ENCODE measurements at regions not wholly inside any gene's neighbourhood (a gene's known extent, or its start where the extent isn't known, plus 50 kb on each side); places are given as distances from the start of the nearest gene placed in this dataset.

DNA sequence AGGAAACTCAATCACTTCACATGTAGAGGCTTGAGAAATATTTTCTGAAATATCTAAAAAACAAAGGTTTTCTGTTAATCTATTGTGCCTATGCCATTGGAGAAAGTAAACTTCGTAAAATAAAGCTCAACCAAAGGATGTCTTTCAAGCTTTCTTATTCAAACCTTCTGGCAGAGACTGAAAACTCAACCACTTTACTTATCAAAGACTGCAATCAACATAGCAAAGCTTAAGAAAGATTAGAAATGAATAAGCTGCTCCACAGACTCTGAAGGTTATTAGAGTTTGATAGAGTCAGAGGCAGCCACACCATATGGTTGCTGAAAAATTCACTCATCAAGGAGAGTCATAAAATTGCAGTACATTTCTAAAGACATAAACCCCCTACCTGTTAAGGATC is 245.8 kb upstream of the MEOX2 start:
- TF ChIP-seq, protein P1, sequence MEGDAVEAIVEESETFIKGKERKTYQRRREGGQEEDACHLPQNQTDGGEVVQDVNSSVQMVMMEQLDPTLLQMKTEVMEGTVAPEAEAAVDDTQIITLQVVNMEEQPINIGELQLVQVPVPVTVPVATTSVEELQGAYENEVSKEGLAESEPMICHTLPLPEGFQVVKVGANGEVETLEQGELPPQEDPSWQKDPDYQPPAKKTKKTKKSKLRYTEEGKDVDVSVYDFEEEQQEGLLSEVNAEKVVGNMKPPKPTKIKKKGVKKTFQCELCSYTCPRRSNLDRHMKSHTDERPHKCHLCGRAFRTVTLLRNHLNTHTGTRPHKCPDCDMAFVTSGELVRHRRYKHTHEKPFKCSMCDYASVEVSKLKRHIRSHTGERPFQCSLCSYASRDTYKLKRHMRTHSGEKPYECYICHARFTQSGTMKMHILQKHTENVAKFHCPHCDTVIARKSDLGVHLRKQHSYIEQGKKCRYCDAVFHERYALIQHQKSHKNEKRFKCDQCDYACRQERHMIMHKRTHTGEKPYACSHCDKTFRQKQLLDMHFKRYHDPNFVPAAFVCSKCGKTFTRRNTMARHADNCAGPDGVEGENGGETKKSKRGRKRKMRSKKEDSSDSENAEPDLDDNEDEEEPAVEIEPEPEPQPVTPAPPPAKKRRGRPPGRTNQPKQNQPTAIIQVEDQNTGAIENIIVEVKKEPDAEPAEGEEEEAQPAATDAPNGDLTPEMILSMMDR (IDR thresholded peaks at IDR 0.05), result no peak
- TF ChIP-seq POLR2A (IDR thresholded peaks at IDR 0.05), result no peak
- no peak for TF ChIP-seq POLR2AphosphoS5 (IDR thresholded peaks at IDR 0.05)
